A673 (cell line): ENCODE measurements at regions not wholly inside any gene's neighbourhood (a gene's known extent, or its start where the extent isn't known, plus 50 kb on each side); places are given as distances from the start of the nearest gene placed in this dataset.

Experiments used
- BruUV-seq: library from RNA; stranded (reverse); fragments of 400-500 nt; replicated peaks from 2 replicates; lab custom pipeline; 2021; lab: Mats Ljungman, UMichigan
- CTCF ChIA-PET: fragments of 300-600 bp; sonication (Branson Sonifier 250); formaldehyde crosslinking; loops from one replicate; lab custom pipeline; 2022; ENCODE audit warnings: antibody characterized with exemption; lab: Charles Lee
- POLR2A ChIA-PET: fragments of 300-600 bp; sonication (Branson Sonifier 250); formaldehyde crosslinking; loops from one replicate; lab custom pipeline; 2022; ENCODE audit warnings: antibody characterized with exemption; ENCODE audit not compliant: low non-redundant PET; lab: Charles Lee
- DNase-seq: peaks from one replicate; pipeline ENCODE4 v3.0.0-alpha.2; 2015; ENCODE audit warnings: low spot score
- H3K27ac ChIP-seq: fragments of 200-600 bp; sonication (generic); 2 replicates; pipeline ENCODE4 v1.5.1; 2016; ENCODE audit warnings: mixed run types, low read depth, mild to moderate bottlenecking, mixed read lengths, antibody characterized with exemption, low read length; ENCODE audit not compliant: poor library complexity, severe bottlenecking
- H3K27me3 ChIP-seq: fragments of 200-600 bp; sonication (generic); replicated peaks from 2 replicates; pipeline ENCODE4 v1.6.1; 2017; ENCODE audit warnings: mixed run types, low read depth, mild to moderate bottlenecking, mixed read lengths, antibody characterized with exemption, low read length; ENCODE audit not compliant: insufficient read depth, poor library complexity
- H3K36me3 ChIP-seq: fragments of 200-600 bp; sonication (generic); 2 replicates; pipeline ENCODE4 v1.6.1; 2016; ENCODE audit warnings: mixed run types, mild to moderate bottlenecking, mixed read lengths, antibody characterized with exemption, low read length; ENCODE audit not compliant: insufficient read depth, poor library complexity, severe bottlenecking
- H3K4me1 ChIP-seq: fragments of 200-600 bp; sonication (generic); 2 replicates; pipeline ENCODE4 v1.6.1; 2017; ENCODE audit warnings: mixed run types, mild to moderate bottlenecking, mixed read lengths, antibody characterized with exemption, low read length; ENCODE audit not compliant: insufficient read depth, poor library complexity, severe bottlenecking
- H3K4me3 ChIP-seq: fragments of 200-600 bp; sonication (generic); 2 replicates; pipeline ENCODE4 v1.5.1; 2016; ENCODE audit warnings: low read depth, mixed run types, mild to moderate bottlenecking, mixed read lengths, low read length; ENCODE audit not compliant: poor library complexity, severe bottlenecking
- H3K9me3 ChIP-seq: fragments of 200-600 bp; sonication (generic); 2 replicates; pipeline ENCODE4 v1.6.1; 2016; ENCODE audit warnings: mixed run types, low read depth, mild to moderate bottlenecking, mixed read lengths, antibody characterized with exemption, low read length; ENCODE audit not compliant: poor library complexity, severe bottlenecking
- CTCF ChIP-seq: fragments of 300-800, 200-600 bp; sonication (generic); conservative IDR thresholded peaks from 2 replicates; pipeline ENCODE4 v1.5.1; 2017; ENCODE audit warnings: low read depth, mild to moderate bottlenecking, antibody characterized with exemption, low read length, moderate library complexity, mixed read lengths
- EZH2 ChIP-seq: fragments of 200-600 bp; sonication (generic); IDR thresholded peaks from 2 replicates; pipeline ENCODE4 v1.6.1; 2017; ENCODE audit warnings: borderline replicate concordance, low read depth, mild to moderate bottlenecking, mixed read lengths, antibody characterized with exemption, low read length; ENCODE audit not compliant: poor library complexity, severe bottlenecking
- intact Hi-C: fragments of 100-400 bp; cut with micrococcal nuclease; formaldehyde crosslinking; loops from one replicate; pipeline ENCODE4 v1.10.0; 2022; ENCODE audit not compliant: unreplicated experiment

GRCh38 chr20:4086771-4087687, 61.6 kb upstream of the SMOX start:
- H3K9me3 ChIP-seq = no peaks in the 10 kb centered on the region
- no TSS peak for BruUV-seq
- peaks cover 16% of the 10 kb centered on the region for H3K4me1 ChIP-seq
- TF ChIP-seq CTCF = no peak
- TF ChIP-seq EZH2 = no peak
- DNase-seq = no peak
- POLR2A ChIA-PET = no interaction called here
- no peaks in the 10 kb centered on the region for H3K36me3 ChIP-seq
- H3K27me3 ChIP-seq = no peaks in the 10 kb centered on the region
- no peak overlapping the region for H3K4me3 ChIP-seq
- no peak overlapping the region for H3K27ac ChIP-seq
- CTCF ChIA-PET = no interaction called here
- intact Hi-C loops = loop anchor here (5.0 to 10.0 kb wide), 2 partner anchors 195 to 412 kb away; no protein-coding TSS in a partner anchor

- BruUV-seq = no TSS peak
- POLR2A ChIA-PET = no interaction called here
- no peak for DNase-seq
- Histone ChIP-seq H3K4me3 (no peak overlapping the region), H3K27ac (no peak overlapping the region), H3K27me3 (no peaks in the 10 kb centered on the region), H3K4me1 (peaks cover 16% of the 10 kb centered on the region), H3K9me3 (no peaks in the 10 kb centered on the region), H3K36me3 (no peaks in the 10 kb centered on the region)
- CTCF ChIA-PET = interaction anchor here (0.5 to 1.3 kb wide), 13 partner anchors 9 to 967 kb away, joined by 3 to 10 read pairs (median 3); partner anchors contain the start of genes AP5S1 and CENPB
- intact Hi-C loops = loop anchor here (1.0 to 10.0 kb wide), 5 partner anchors 70 to 410 kb away; partner anchors contain the start of gene CENPB
- no peak for TF ChIP-seq EZH2
Observed at GRCh38 chr20:4084721-4085120, 63.9 kb upstream of the SMOX start.

- intact Hi-C loops = loop anchor here (2.0 to 10.0 kb wide), 2 partner anchors 367 to 409 kb away; no protein-coding TSS in a partner anchor
- no peaks in the 10 kb centered on the region for H3K27me3 ChIP-seq
- H3K36me3 ChIP-seq = no peaks in the 10 kb centered on the region
- no peak for TF ChIP-seq EZH2
- no peak for TF ChIP-seq CTCF
- H3K27ac ChIP-seq = no peak overlapping the region
- ChIA-PET POLR2A (no interaction called here), CTCF (interaction anchor here (1.0 kb wide), 1 partner anchor 11 kb away, joined by 3 read pairs; no protein-coding TSS in a partner anchor)
- H3K4me1 ChIP-seq = peaks cover 16% of the 10 kb centered on the region
- no peaks in the 10 kb centered on the region for H3K9me3 ChIP-seq
- no peak for DNase-seq
- H3K4me3 ChIP-seq = no peak overlapping the region
- no TSS peak for BruUV-seq
Observed at GRCh38 chr20:4084096-4084495, 64.5 kb upstream of the SMOX start.
